Endothelial cell of umbilical vein (primary cell): ENCODE measurements at regions not wholly inside any gene's neighbourhood (a gene's known extent, or its start where the extent isn't known, plus 50 kb on each side); places are given as distances from the start of the nearest gene placed in this dataset.

ENCODE experiments used
- JUN ChIP-seq: IDR thresholded peaks from 2 replicates; pipeline ENCODE4 v1.6.1; 2011; ENCODE audit warnings: borderline replicate concordance, low read depth; ENCODE audit not compliant: insufficient read length, insufficient read depth
- POLR2A ChIP-seq: IDR thresholded peaks from 2 replicates; pipeline ENCODE4 v1.6.1; 2012; ENCODE audit warnings: low read depth, mild to moderate bottlenecking, control low read depth, low read length
- TF ChIP-seq, protein P1 (sequence below): IDR thresholded peaks from 2 replicates; pipeline ENCODE4 v1.6.1; 2011; ENCODE audit not compliant: insufficient read depth, insufficient read length

DNA sequence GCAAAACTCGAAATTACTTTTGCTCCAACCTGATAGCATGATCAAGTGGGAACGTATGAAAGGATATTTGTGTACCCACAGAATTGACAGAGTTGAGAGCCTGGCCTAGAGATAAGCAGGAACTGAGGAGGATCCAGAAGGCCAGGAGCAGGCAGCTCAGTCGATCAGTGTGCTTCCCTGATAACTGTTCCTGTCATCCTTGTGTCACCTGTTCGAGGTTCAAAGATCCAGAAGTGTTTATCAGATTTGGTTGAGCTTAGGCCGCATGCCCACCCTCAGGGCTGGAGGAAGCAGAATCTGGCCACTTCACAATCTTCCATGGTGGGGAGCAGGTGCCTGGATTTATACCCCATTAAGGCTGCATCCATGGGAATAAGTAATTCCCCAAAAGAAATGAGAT, 124.8 kb downstream of the QRSL1 start:
- TF ChIP-seq POLR2A: no peak
- TF ChIP-seq JUN: no peak
- TF ChIP-seq, protein P1, sequence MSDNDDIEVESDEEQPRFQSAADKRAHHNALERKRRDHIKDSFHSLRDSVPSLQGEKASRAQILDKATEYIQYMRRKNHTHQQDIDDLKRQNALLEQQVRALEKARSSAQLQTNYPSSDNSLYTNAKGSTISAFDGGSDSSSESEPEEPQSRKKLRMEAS: no peak
